ENCODE measurements at regions not wholly inside any gene's neighbourhood (a gene's known extent, or its start where the extent isn't known, plus 50 kb on each side); places are given as distances from the start of the nearest gene placed in this dataset.

GRCh38 chr9:88804254-88804596 is 187.0 kb upstream of the S1PR3 start:
- H3K27ac ChIP-seq, result no peak overlapping the region
- ChIA-PET POLR2A (ENCODE audit: low non-redundant PET) (no interaction called here), CTCF (interaction anchor here (0.8 kb wide), 1 partner anchor 20 kb away, joined by 3 read pairs; no protein-coding TSS in a partner anchor)
- no peak for TF ChIP-seq CTCF (conservative IDR thresholded peaks at IDR 0.05; ENCODE audit: low read depth)
- DNase-seq (ENCODE audit: low spot score), result no peak

- H3K27ac ChIP-seq, result no peak overlapping the region
- ChIA-PET POLR2A (ENCODE audit: low non-redundant PET) (no interaction called here), CTCF (no interaction called here)
- DNase-seq (ENCODE audit: low spot score), result no peak
- no peak for TF ChIP-seq CTCF (conservative IDR thresholded peaks at IDR 0.05; ENCODE audit: low read depth)
Observed at GRCh38 chr9:88805217-88805943, 185.9 kb upstream of the S1PR3 start.

- ChIA-PET CTCF (no interaction called here), POLR2A (ENCODE audit: low non-redundant PET) (no interaction called here)
- no peak for TF ChIP-seq CTCF (conservative IDR thresholded peaks at IDR 0.05; ENCODE audit: low read depth)
- no peak for DNase-seq (ENCODE audit: low spot score)
- no peak overlapping the region for H3K27ac ChIP-seq
Observed at GRCh38 chr9:88807426-88807825, 183.8 kb upstream of the S1PR3 start.

- ChIA-PET CTCF (no interaction called here), POLR2A (ENCODE audit: low non-redundant PET) (no interaction called here)
- DNase-seq (ENCODE audit: low spot score), result no peak
- TF ChIP-seq CTCF (conservative IDR thresholded peaks at IDR 0.05; ENCODE audit: low read depth), result no peak
- H3K27ac ChIP-seq, result no peak overlapping the region
Observed at GRCh38 chr9:88808019-88808656, 183.1 kb upstream of the S1PR3 start.

- ChIA-PET CTCF (no interaction called here), POLR2A (ENCODE audit: low non-redundant PET) (no interaction called here)
- H3K27ac ChIP-seq, result no peak overlapping the region
- no peak for DNase-seq (ENCODE audit: low spot score)
- no peak for TF ChIP-seq CTCF (conservative IDR thresholded peaks at IDR 0.05; ENCODE audit: low read depth)
Observed at GRCh38 chr9:88808761-88809354, 182.4 kb upstream of the S1PR3 start.

GRCh38 chr9:88809355-88810161 is 181.7 kb upstream of the S1PR3 start:
- no peak overlapping the region for H3K27ac ChIP-seq
- no peak for TF ChIP-seq CTCF (conservative IDR thresholded peaks at IDR 0.05; ENCODE audit: low read depth)
- CTCF ChIA-PET, result no interaction called here

More at GRCh38 chr9:88809355-88810161, 181.7 kb upstream of the S1PR3 start:
- DNase-seq (ENCODE audit: low spot score), result no peak
- POLR2A ChIA-PET (ENCODE audit: low non-redundant PET), result no interaction called here

All from RWPE1 (cell line).